ENCODE measurements at regions not wholly inside any gene's neighbourhood (a gene's known extent, or its start where the extent isn't known, plus 50 kb on each side); places are given as distances from the start of the nearest gene placed in this dataset.

DNA sequence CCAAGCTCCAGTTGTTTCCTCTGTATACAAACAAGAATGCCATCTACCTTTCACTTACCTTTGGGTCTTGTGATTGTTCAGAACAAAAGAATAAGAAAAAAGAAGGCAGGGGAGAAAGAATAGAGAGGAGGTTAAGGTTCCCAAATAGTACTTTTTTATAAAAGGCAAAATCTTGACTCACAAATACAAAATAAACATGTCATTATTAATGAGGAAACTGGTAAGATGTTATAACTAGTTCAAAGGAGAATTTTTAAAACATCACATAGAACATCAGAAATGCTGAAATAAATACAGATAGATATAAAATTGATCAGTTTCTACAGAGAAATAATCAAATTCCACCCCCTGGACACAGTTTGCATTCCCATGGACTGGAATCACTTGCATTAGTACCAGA, 446.7 kb upstream of the CCDC196 start:
- no peak overlapping the region for H3K4me3 ChIP-seq (ENCODE audit: low read depth, low read length)
- TF ChIP-seq, protein P1, sequence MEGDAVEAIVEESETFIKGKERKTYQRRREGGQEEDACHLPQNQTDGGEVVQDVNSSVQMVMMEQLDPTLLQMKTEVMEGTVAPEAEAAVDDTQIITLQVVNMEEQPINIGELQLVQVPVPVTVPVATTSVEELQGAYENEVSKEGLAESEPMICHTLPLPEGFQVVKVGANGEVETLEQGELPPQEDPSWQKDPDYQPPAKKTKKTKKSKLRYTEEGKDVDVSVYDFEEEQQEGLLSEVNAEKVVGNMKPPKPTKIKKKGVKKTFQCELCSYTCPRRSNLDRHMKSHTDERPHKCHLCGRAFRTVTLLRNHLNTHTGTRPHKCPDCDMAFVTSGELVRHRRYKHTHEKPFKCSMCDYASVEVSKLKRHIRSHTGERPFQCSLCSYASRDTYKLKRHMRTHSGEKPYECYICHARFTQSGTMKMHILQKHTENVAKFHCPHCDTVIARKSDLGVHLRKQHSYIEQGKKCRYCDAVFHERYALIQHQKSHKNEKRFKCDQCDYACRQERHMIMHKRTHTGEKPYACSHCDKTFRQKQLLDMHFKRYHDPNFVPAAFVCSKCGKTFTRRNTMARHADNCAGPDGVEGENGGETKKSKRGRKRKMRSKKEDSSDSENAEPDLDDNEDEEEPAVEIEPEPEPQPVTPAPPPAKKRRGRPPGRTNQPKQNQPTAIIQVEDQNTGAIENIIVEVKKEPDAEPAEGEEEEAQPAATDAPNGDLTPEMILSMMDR (IDR thresholded peaks at IDR 0.05; ENCODE audit: low read depth, low read length) = no peak

DNA sequence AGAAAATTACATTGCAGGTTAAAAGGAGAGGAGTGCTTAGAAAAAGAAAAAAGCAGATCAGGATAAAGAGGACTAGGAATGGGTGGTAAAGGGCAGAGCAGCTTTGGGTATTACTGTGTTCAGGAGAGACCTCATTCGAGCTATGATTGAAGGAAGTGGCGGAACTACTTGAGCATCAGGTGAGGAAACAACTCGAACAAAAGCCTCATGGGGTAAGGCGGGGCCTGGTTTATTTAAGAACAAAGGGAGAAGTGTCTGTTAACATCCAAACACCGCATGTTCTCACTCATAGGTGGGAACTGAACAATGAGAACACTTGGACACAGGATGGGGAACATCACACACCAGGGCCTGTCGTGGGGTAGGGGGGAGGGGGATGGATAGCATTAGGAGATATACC, 444.6 kb upstream of the CCDC196 start:
- TF ChIP-seq, protein P1 (IDR thresholded peaks at IDR 0.05; ENCODE audit: low read depth, low read length) = no peak
- no peak overlapping the region for H3K4me3 ChIP-seq (ENCODE audit: low read depth, low read length)

DNA sequence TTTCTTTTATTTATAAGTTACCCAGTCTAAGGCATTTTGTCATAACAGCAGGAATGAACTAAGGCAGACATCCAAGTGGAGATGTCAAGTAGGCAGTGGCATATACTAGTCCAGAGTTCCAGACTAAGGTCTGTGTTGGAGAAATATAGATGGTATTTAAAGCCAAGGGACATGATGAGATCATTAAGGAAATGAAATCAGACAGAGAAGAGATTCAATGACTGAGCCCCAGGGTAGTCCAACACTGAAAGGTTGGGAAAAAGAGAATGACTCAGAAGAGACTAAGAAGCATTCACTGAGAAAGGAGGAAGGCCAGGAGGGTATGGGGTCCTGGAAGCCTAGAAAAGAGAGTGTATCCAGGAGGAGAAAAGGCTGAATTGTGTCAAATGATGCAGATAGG, 442.2 kb upstream of the CCDC196 start:
- TF ChIP-seq, protein P1 (IDR thresholded peaks at IDR 0.05; ENCODE audit: low read depth, low read length) = no peak

DNA sequence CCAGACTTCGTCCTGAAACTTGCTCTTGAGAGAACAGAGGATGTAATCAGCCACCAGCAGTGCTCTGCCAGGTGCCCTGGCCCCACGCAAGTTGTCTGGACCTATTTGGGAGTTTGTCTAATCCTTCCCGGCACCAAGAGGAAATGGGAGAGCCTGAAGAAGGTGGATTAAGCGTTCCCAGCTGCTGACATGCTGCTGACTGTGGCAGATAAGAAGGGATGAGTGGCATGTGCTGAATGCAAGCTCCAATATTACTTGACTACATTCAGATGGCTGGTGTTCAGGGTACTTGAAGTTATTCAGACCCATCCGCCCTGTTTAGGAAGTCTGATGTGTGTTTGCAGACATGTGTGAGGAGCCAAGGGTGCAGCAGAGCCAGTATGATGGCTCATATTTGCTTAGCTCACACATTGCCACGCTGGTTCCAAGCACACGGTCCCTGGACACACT, 440.6 kb upstream of the CCDC196 start:
- TF ChIP-seq, protein P1 (IDR thresholded peaks at IDR 0.05; ENCODE audit: low read depth, low read length) = no peak
- H3K4me3 ChIP-seq (ENCODE audit: low read depth, low read length) = no peak overlapping the region

More for the DNA sequence above, 442.2 kb upstream of the CCDC196 start:
- no peak overlapping the region for H3K4me3 ChIP-seq (ENCODE audit: low read depth, low read length)

DNA sequence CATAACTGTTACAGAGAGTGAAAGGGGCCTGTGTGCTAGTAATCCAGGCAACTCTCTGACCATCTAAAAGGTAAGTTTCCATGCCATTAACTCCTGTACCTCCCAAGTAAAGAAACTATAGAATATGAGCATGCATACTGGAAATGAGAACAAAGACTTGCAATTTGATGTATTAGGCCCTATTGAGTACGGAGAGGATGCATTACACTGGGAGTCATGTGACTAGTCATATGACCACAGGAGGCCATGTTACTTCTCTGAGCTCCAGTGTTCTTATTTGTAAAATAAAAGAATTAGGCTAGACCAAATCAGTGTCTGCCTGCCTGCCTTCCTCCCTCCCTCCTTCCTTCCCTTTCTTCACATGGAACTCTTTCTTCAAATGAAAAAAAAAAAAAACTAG, 440.1 kb upstream of the CCDC196 start:
- TF ChIP-seq, protein P1 (IDR thresholded peaks at IDR 0.05; ENCODE audit: low read depth, low read length) = no peak
- H3K4me3 ChIP-seq (ENCODE audit: low read depth, low read length) = no peak overlapping the region

DNA sequence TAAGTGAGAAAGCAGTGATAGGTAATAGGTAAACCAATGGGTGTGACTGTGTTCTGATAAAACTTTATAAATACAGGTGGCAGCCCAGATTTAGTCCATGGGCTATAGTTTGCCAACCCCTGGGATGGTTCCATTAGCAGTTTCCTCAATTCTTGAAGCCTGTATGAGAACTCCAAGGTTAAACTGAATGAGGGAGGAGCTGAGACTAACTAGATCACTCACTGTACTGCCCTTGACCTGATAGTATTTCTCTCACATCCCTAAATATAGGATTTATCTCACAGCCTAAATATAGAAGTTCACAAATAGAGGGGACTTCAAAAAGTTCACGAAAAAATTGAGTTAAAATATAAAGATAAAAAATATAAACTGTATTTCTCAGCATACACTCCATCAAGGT, 439.6 kb upstream of the CCDC196 start:
- TF ChIP-seq, protein P1 (IDR thresholded peaks at IDR 0.05; ENCODE audit: low read depth, low read length) = no peak
- no peak overlapping the region for H3K4me3 ChIP-seq (ENCODE audit: low read depth, low read length)

DNA sequence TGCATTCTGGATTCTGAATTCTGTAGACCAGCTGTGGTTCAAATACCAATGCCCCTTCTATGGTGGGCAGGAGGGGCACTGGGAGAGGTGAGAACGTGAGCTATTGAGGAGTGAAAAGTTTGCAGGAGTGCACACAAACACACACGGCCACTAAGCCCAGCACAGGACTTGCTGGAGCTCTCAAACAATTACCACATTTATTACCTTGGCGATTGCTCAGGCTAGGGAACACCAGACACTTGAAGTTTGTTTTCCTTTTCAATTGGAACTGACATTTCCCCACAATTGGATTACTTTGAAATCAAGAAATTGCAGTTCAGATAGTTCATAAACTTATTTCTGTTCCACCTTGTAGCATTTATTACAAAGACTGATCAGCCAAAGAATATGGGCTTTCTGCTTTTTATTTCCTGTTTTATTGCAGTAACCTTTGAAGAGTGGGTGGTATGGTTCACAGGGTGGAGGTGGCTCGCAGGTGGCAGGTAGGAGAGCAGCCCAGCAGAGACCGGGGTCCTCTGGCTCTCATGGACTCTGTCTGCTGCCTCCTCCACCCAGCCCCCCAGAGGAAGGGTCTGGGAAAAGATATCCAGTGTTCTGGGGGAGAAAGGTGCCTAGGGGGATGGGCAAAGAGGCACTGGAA, 429.8 kb upstream of the CCDC196 start:
- no peak overlapping the region for H3K4me3 ChIP-seq (ENCODE audit: low read depth, low read length)
- TF ChIP-seq, protein P1 (IDR thresholded peaks at IDR 0.05; ENCODE audit: low read depth, low read length) = no peak
